IMR-90 (cell line): ENCODE measurements at regions not wholly inside any gene's neighbourhood (a gene's known extent, or its start where the extent isn't known, plus 50 kb on each side); places are given as distances from the start of the nearest gene placed in this dataset.

Source experiments
- BHLHE40 ChIP-seq: fragments of 150-350 bp; IDR thresholded peaks from 2 replicates; pipeline ENCODE4 v1.6.1; 2016; ENCODE audit warnings: mild to moderate bottlenecking, low read depth, low read length
- CEBPB ChIP-seq: IDR thresholded peaks from 2 replicates; pipeline ENCODE4 v1.6.1; 2012; ENCODE audit warnings: low read depth, low read length, improper control_type of control experiment
- CHD1 ChIP-seq: IDR thresholded peaks from 2 replicates; pipeline ENCODE4 v1.6.1; 2012; ENCODE audit warnings: low read depth, low read length, improper control_type of control experiment
- CTCF ChIP-seq: conservative IDR thresholded peaks from 2 replicates; pipeline ENCODE4 v1.5.1; 2012; ENCODE audit warnings: mild to moderate bottlenecking, low read depth, low read length, improper control_type of control experiment
- FOS ChIP-seq: fragments of 150-350 bp; IDR thresholded peaks from 2 replicates; pipeline ENCODE4 v1.6.1; 2016; ENCODE audit warnings: low read depth, low read length
- MAFK ChIP-seq: IDR thresholded peaks from 2 replicates; pipeline ENCODE4 v1.6.1; 2012; ENCODE audit warnings: low read depth, low read length, improper control_type of control experiment
- MAZ ChIP-seq: IDR thresholded peaks from 2 replicates; pipeline ENCODE4 v1.6.1; 2012; ENCODE audit warnings: low read depth, mild to moderate bottlenecking, low read length, improper control_type of control experiment, moderate library complexity, borderline replicate concordance
- MXI1 ChIP-seq: IDR thresholded peaks from 2 replicates; pipeline ENCODE4 v1.6.1; 2012; ENCODE audit warnings: low read depth, mild to moderate bottlenecking, low read length, moderate library complexity, borderline replicate concordance
- POLR2A ChIP-seq: IDR thresholded peaks from 2 replicates; pipeline ENCODE4 v1.6.1; 2012; ENCODE audit warnings: mild to moderate bottlenecking, low read depth, low read length
- RAD21 ChIP-seq: IDR thresholded peaks from 2 replicates; pipeline ENCODE4 v1.6.1; 2012; ENCODE audit warnings: low read length, improper control_type of control experiment
- RCOR1 ChIP-seq: IDR thresholded peaks from 2 replicates; pipeline ENCODE4 v1.6.1; 2012; ENCODE audit warnings: mild to moderate bottlenecking, low read length, improper control_type of control experiment; ENCODE audit not compliant: insufficient replicate concordance
- RFX5 ChIP-seq: IDR thresholded peaks from 2 replicates; pipeline ENCODE4 v1.8.0; 2012; ENCODE audit warnings: low read depth, mild to moderate bottlenecking, low read length, moderate library complexity
- SMC3 ChIP-seq: fragments of 150-350 bp; IDR thresholded peaks from 2 replicates; pipeline ENCODE4 v1.6.1; 2016; ENCODE audit warnings: low read depth, mild to moderate bottlenecking, antibody characterized with exemption, low read length, moderate library complexity
- TF ChIP-seq, protein P1 (sequence below): fragments of 150-350 bp; IDR thresholded peaks from 2 replicates; pipeline ENCODE4 v1.6.1; 2016; ENCODE audit warnings: low read depth, mild to moderate bottlenecking, low read length, moderate library complexity, borderline replicate concordance

GRCh38 chr6:101167638-101168037, 225.9 kb upstream of the GRIK2 start:
- TF ChIP-seq SMC3, result no peak
- no peak for TF ChIP-seq CTCF
- TF ChIP-seq POLR2A, result no peak
- no peak for TF ChIP-seq RAD21
- no peak for TF ChIP-seq MAZ
- no peak for TF ChIP-seq CEBPB
- TF ChIP-seq CHD1, result no peak
- TF ChIP-seq RFX5, result no peak
- TF ChIP-seq MAFK, result no peak
- no peak for TF ChIP-seq RCOR1
- TF ChIP-seq MXI1, result no peak
- TF ChIP-seq, protein P1, sequence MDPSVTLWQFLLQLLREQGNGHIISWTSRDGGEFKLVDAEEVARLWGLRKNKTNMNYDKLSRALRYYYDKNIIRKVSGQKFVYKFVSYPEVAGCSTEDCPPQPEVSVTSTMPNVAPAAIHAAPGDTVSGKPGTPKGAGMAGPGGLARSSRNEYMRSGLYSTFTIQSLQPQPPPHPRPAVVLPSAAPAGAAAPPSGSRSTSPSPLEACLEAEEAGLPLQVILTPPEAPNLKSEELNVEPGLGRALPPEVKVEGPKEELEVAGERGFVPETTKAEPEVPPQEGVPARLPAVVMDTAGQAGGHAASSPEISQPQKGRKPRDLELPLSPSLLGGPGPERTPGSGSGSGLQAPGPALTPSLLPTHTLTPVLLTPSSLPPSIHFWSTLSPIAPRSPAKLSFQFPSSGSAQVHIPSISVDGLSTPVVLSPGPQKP, result no peak
- no peak for TF ChIP-seq BHLHE40
- TF ChIP-seq FOS, result no peak
